GM23338 (cell line): ENCODE measurements at regions not wholly inside any gene's neighbourhood (a gene's known extent, or its start where the extent isn't known, plus 50 kb on each side); places are given as distances from the start of the nearest gene placed in this dataset.

Experiments used
- CREB1 ChIP-seq: fragments of 250-450 bp; sonication (Bioruptor Pico); IDR thresholded peaks from 2 replicates; pipeline ENCODE4 v1.5.0; 2020; ENCODE audit warnings: low read depth, mild to moderate bottlenecking, moderate library complexity
- CTCF ChIP-seq, 2 experiments: fragments of 200-600 bp in 1 of 2; sonication (generic) in 1 of 2; conservative IDR thresholded peaks; 2 replicates each; pipeline versions ENCODE4 v1.5.1 to v1.6.1; 2016 to 2017; ENCODE audit warnings: antibody characterized with exemption in 2 of 2, low read depth in 2 of 2, mild to moderate bottlenecking in 2 of 2, moderate library complexity in 1 of 2
- EZH2 ChIP-seq: fragments of 200-600 bp; sonication (generic); IDR thresholded peaks from one replicate; pipeline ENCODE4 v1.8.0; 2017; ENCODE audit warnings: antibody characterized with exemption, mild to moderate bottlenecking, low read depth; ENCODE audit not compliant: unreplicated experiment
- EZH2phosphoT487 ChIP-seq: fragments of 200-600 bp; sonication (generic); IDR thresholded peaks from one replicate; pipeline ENCODE4 v1.8.1; 2018; ENCODE audit warnings: antibody characterized with exemption; ENCODE audit not compliant: unreplicated experiment
- NANOG ChIP-seq: IDR thresholded peaks from 2 replicates; pipeline ENCODE4 v1.6.1; 2016; ENCODE audit warnings: antibody characterized with exemption, borderline replicate concordance
- POLR2AphosphoS5 ChIP-seq: IDR thresholded peaks from 2 replicates; pipeline ENCODE4 v1.6.1; 2016; ENCODE audit warnings: antibody characterized with exemption, low read depth
- REST ChIP-seq: IDR thresholded peaks from one replicate; pipeline ENCODE4 v1.6.1; 2018; ENCODE audit warnings: antibody characterized with exemption; ENCODE audit not compliant: unreplicated experiment
- STAT1 ChIP-seq: IDR thresholded peaks from one replicate; pipeline ENCODE4 v1.6.1; 2016; ENCODE audit warnings: antibody characterized with exemption; ENCODE audit not compliant: unreplicated experiment
- ZNF114 ChIP-seq: fragments of 250-450 bp; sonication (Bioruptor Pico); IDR thresholded peaks from 2 replicates; pipeline ENCODE4 v1.5.0; 2020; ENCODE audit warnings: mild to moderate bottlenecking, moderate library complexity
- ZNF331 ChIP-seq: fragments of 250-450 bp; sonication (Bioruptor Pico); IDR thresholded peaks from 2 replicates; pipeline ENCODE4 v1.5.0; 2020; ENCODE audit warnings: low read depth, mild to moderate bottlenecking, moderate library complexity

GRCh38 chr16:14003074-14003570 lies 68.0 kb upstream of the MRTFB start:
- TF ChIP-seq POLR2AphosphoS5, result 0 out of 2 replicates have a peak, but pooled peaks have one; percentile 32
- no peak for TF ChIP-seq EZH2phosphoT487
- no peak for TF ChIP-seq STAT1
- no peak for TF ChIP-seq CTCF (conservative IDR thresholded peaks at IDR 0.05; ENCODE audit: low read depth in 2 of 2)
- no peak for TF ChIP-seq EZH2
- TF ChIP-seq ZNF114 (CRISPR knock-in tag), result no peak
- no peak for TF ChIP-seq REST
- TF ChIP-seq CREB1 (CRISPR knock-in tag), result no peak
- no peak for TF ChIP-seq NANOG
- no peak for TF ChIP-seq ZNF331 (CRISPR knock-in tag)
